Karpas-422 (cell line): ENCODE measurements at regions not wholly inside any gene's neighbourhood (a gene's known extent, or its start where the extent isn't known, plus 50 kb on each side); places are given as distances from the start of the nearest gene placed in this dataset.
A peak's percentile ranks its signal among the peaks of the same experiment; 100 is the strongest.
"Not testable (repeated sequence)": the region's sequence is repeated elsewhere in the genome, so short reads cannot be mapped to it uniquely, and the experiment has no call there.

ENCODE experiments used
- DNase-seq: peaks from one replicate; pipeline ENCODE4 v3.0.0-alpha.2; 2015
- H2AFZ ChIP-seq: fragments of 200-600 bp; sonication (generic); 2 replicates; pipeline ENCODE4 v1.6.1; 2014; ENCODE audit warnings: antibody characterized with exemption, low read length, mixed read lengths
- H3K27ac ChIP-seq: fragments of 200-600 bp; sonication (generic); 2 replicates; pipeline ENCODE4 v1.5.1; 2014; ENCODE audit warnings: mild to moderate bottlenecking, low read length, moderate library complexity
- H3K27me3 ChIP-seq: fragments of 200-600 bp; sonication (generic); 2 replicates; pipeline ENCODE4 v1.6.1; 2014; ENCODE audit warnings: low read length, mixed read lengths
- H3K36me3 ChIP-seq: fragments of 200-600 bp; sonication (generic); 2 replicates; pipeline ENCODE4 v1.6.1; 2014; ENCODE audit warnings: low read length, mixed read lengths; ENCODE audit not compliant: insufficient read depth
- H3K4me1 ChIP-seq: fragments of 200-600 bp; sonication (generic); 2 replicates; pipeline ENCODE4 v1.6.1; 2014; ENCODE audit warnings: mild to moderate bottlenecking, low read length, mixed read lengths
- H3K4me2 ChIP-seq: fragments of 200-600 bp; sonication (generic); 2 replicates; pipeline ENCODE4 v1.6.1; 2014; ENCODE audit warnings: low read length, low read depth, mild to moderate bottlenecking; ENCODE audit not compliant: poor library complexity, severe bottlenecking
- H3K4me3 ChIP-seq: fragments of 200-600 bp; sonication (generic); 2 replicates; pipeline ENCODE4 v1.5.1; 2014; ENCODE audit warnings: mild to moderate bottlenecking, antibody characterized with exemption, low read length, mixed read lengths
- H3K79me2 ChIP-seq: fragments of 200-600 bp; sonication (generic); 2 replicates; pipeline ENCODE4 v1.6.1; 2014; ENCODE audit warnings: mild to moderate bottlenecking, low read length, mixed read lengths
- H3K9ac ChIP-seq: fragments of 200-600 bp; sonication (generic); 2 replicates; pipeline ENCODE4 v1.6.0; 2014; ENCODE audit warnings: low read length
- H3K9me2 ChIP-seq: fragments of 200-600 bp; sonication (generic), shearing (Covaris generic); replicated peaks from 2 replicates; pipeline ENCODE4 v1.6.0; 2014; ENCODE audit warnings: mild to moderate bottlenecking, low read length, moderate library complexity; ENCODE audit not compliant: insufficient read depth
- H3K9me3 ChIP-seq: fragments of 300-700, 200-600 bp; sonication (generic); 2 replicates; pipeline ENCODE4 v1.6.1; 2014; ENCODE audit warnings: low read length, mixed read lengths
- H4K20me1 ChIP-seq: fragments of 200-600 bp; sonication (generic); 2 replicates; pipeline ENCODE4 v1.6.1; 2014; ENCODE audit warnings: mild to moderate bottlenecking, antibody characterized with exemption, low read length, low read depth; ENCODE audit not compliant: insufficient read depth

GRCh38 chr17:21495281-21495680 lies 119.1 kb downstream of the KCNJ12 start:
- H2AFZ ChIP-seq: no peak overlapping the region
- no peaks in the 10 kb centered on the region for H3K79me2 ChIP-seq
- H3K36me3 ChIP-seq: no peaks in the 10 kb centered on the region
- no peaks in the 10 kb centered on the region for H3K9me2 ChIP-seq
- DNase-seq: no peak
- no peak overlapping the region for H3K4me3 ChIP-seq
- no peak overlapping the region for H3K4me2 ChIP-seq
- no peak overlapping the region for H3K9ac ChIP-seq
- no peak overlapping the region for H3K27ac ChIP-seq
- no peaks in the 10 kb centered on the region for H3K9me3 ChIP-seq
- H3K27me3 ChIP-seq: no peaks in the 10 kb centered on the region
- H3K4me1 ChIP-seq: peaks cover 4% of the 10 kb centered on the region; the same call in 1 of the 2 replicates
- no peaks in the 10 kb centered on the region for H4K20me1 ChIP-seq

DNA sequence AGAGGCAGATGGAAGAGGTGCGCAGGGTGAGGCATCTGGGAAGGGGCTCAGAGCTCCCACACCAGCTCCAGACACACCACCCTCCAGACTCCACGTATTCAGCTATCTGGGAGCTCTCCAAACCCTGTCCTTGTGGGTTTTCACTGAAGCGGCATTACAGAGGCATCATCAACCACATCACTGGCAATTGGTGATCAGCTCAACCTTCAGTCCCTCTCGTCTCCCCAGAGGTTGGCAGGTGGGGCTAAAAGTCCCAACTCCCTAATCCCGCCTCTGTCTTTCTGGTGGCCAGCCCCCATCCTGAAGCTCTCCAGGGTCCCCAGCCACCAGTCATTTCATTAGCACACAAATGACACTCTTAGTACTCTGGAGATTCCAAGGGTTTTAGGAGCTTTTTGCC lies 123.9 kb downstream of the KCNJ12 start:
- Histone ChIP-seq H3K9ac (no peak overlapping the region), H3K4me3 (no peak overlapping the region), H3K79me2 (no peaks in the 10 kb centered on the region), H4K20me1 (no peaks in the 10 kb centered on the region), H3K4me2 (no peak overlapping the region), H3K9me2 (no peaks in the 10 kb centered on the region), H3K27ac (no peak overlapping the region), H3K4me1 (peaks cover 11% of the 10 kb centered on the region), H2AFZ (no peak overlapping the region), H3K36me3 (no peaks in the 10 kb centered on the region), H3K27me3 (no peaks in the 10 kb centered on the region), H3K9me3 (no peaks in the 10 kb centered on the region)
- no peak for DNase-seq

GRCh38 chr17:21501927-21502700 lies 126.0 kb downstream of the KCNJ12 start:
- H3K27me3 ChIP-seq, H4K20me1 ChIP-seq, H3K79me2 ChIP-seq, H2AFZ ChIP-seq, H3K36me3 ChIP-seq, H3K9ac ChIP-seq, DNase-seq, H3K27ac ChIP-seq, H3K4me3 ChIP-seq, H3K9me2 ChIP-seq, H3K9me3 ChIP-seq: not testable (repeated sequence)
- H3K4me1 ChIP-seq: peaks cover 11% of the 10 kb centered on the region
- H3K4me2 ChIP-seq: peak overlapping the region; percentile 16

GRCh38 chr17:21505819-21506815 lies 130.0 kb downstream of the KCNJ12 start:
- no peak for DNase-seq
- Histone ChIP-seq H3K4me3 (no peak overlapping the region), H3K9ac (no peak overlapping the region), H3K9me3 (no peaks in the 10 kb centered on the region), H3K9me2 (no peaks in the 10 kb centered on the region), H3K27ac (no peak overlapping the region), H3K79me2 (no peaks in the 10 kb centered on the region), H4K20me1 (no peaks in the 10 kb centered on the region), H2AFZ (no peak overlapping the region), H3K27me3 (no peaks in the 10 kb centered on the region), H3K36me3 (no peaks in the 10 kb centered on the region), H3K4me2 (no peak overlapping the region), H3K4me1 (peaks cover 19% of the 10 kb centered on the region)

GRCh38 chr17:21507806-21508205 lies 131.6 kb downstream of the KCNJ12 start:
- not testable (repeated sequence) for H3K9ac ChIP-seq, H3K36me3 ChIP-seq, DNase-seq, H3K79me2 ChIP-seq, H3K9me3 ChIP-seq, H3K4me3 ChIP-seq, H3K4me2 ChIP-seq, H3K27ac ChIP-seq, H4K20me1 ChIP-seq, H2AFZ ChIP-seq, H3K9me2 ChIP-seq, H3K27me3 ChIP-seq, H3K4me1 ChIP-seq

GRCh38 chr17:21508211-21508610 lies 132.1 kb downstream of the KCNJ12 start:
- no peak overlapping the region for H2AFZ ChIP-seq
- H3K4me1 ChIP-seq: peaks cover 8% of the 10 kb centered on the region
- no peak overlapping the region for H3K27ac ChIP-seq
- H3K9me2 ChIP-seq: no peaks in the 10 kb centered on the region
- H3K4me3 ChIP-seq: no peak overlapping the region
- H3K4me2 ChIP-seq: no peak overlapping the region
- no peaks in the 10 kb centered on the region for H4K20me1 ChIP-seq
- no peaks in the 10 kb centered on the region for H3K36me3 ChIP-seq
- H3K79me2 ChIP-seq: no peaks in the 10 kb centered on the region
- no peak for DNase-seq
- H3K9me3 ChIP-seq: no peaks in the 10 kb centered on the region
- H3K9ac ChIP-seq: no peak overlapping the region
- H3K27me3 ChIP-seq: no peaks in the 10 kb centered on the region

- H3K27ac ChIP-seq, H2AFZ ChIP-seq, DNase-seq, H3K9ac ChIP-seq, H3K9me2 ChIP-seq, H3K9me3 ChIP-seq, H4K20me1 ChIP-seq, H3K4me2 ChIP-seq, H3K4me1 ChIP-seq, H3K79me2 ChIP-seq, H3K27me3 ChIP-seq, H3K36me3 ChIP-seq, H3K4me3 ChIP-seq: not testable (repeated sequence)
Observed at GRCh38 chr17:21509356-21509755, 133.2 kb downstream of the KCNJ12 start.

GRCh38 chr17:21510686-21511362 lies 134.7 kb downstream of the KCNJ12 start:
- no peaks in the 10 kb centered on the region for H3K36me3 ChIP-seq
- H3K9me3 ChIP-seq: no peaks in the 10 kb centered on the region
- no peak overlapping the region for H3K4me2 ChIP-seq
- no peaks in the 10 kb centered on the region for H3K27me3 ChIP-seq
- no peak overlapping the region for H3K9ac ChIP-seq
- no peaks in the 10 kb centered on the region for H4K20me1 ChIP-seq
- DNase-seq: no peak
- no peaks in the 10 kb centered on the region for H3K9me2 ChIP-seq
- H3K27ac ChIP-seq: no peak overlapping the region
- peaks cover 15% of the 10 kb centered on the region for H3K4me1 ChIP-seq
- no peaks in the 10 kb centered on the region for H3K79me2 ChIP-seq
- H2AFZ ChIP-seq: no peak overlapping the region
- H3K4me3 ChIP-seq: no peak overlapping the region
